IMR-90 (cell line): ENCODE measurements at regions not wholly inside any gene's neighbourhood (a gene's known extent, or its start where the extent isn't known, plus 50 kb on each side); places are given as distances from the start of the nearest gene placed in this dataset.
A peak's percentile ranks its signal among the peaks of the same experiment; 100 is the strongest.

ENCODE experiments used
- ATAC-seq: fragments of 200-7000 bp; cut with Tn5 transposase; 2 replicates; pipeline ENCODE4 v1.9.1; 2020; ENCODE audit warnings: low read depth, mild to moderate bottlenecking, moderate library complexity
- BruUV-seq: library from RNA; stranded (reverse); fragments of 400-500 nt; replicated peaks from 2 replicates; lab custom pipeline; 2021; lab: Mats Ljungman, UMichigan
- CTCF ChIA-PET: fragments of 300-600 bp; formaldehyde crosslinking; extraction: SDS; loops from one replicate; lab custom pipeline; 2021; ENCODE audit warnings: antibody characterized with exemption; lab: Yijun Ruan, JAX
- POLR2A ChIA-PET: fragments of 300-600 bp; sonication (Branson Sonifier 250); formaldehyde crosslinking; loops from one replicate; lab custom pipeline; 2022; ENCODE audit warnings: antibody characterized with exemption; ENCODE audit not compliant: unreplicated experiment; lab: Charles Lee
- DNase-seq: peaks from one replicate; pipeline ENCODE4 v3.0.0; 2013
- H2AFZ ChIP-seq: replicated peaks from 2 replicates; pipeline ENCODE3; 2013; ENCODE audit warnings: low read length, mild to moderate bottlenecking; ENCODE audit not compliant: poor library complexity
- H2AK5ac ChIP-seq: 2 replicates; pipeline ENCODE4 v1.6.1; 2013; ENCODE audit warnings: low read depth, low read length, inconsistent platforms
- H2AK9ac ChIP-seq: replicated peaks from 2 replicates; pipeline ENCODE3; 2013; ENCODE audit warnings: mild to moderate bottlenecking, low read depth, low read length, moderate library complexity; ENCODE audit not compliant: poor library complexity
- H2BK120ac ChIP-seq: 2 replicates; pipeline ENCODE4 v1.6.1; 2013; ENCODE audit warnings: low read depth, low read length, inconsistent platforms
- H2BK15ac ChIP-seq: 3 replicates; pipeline ENCODE4 v1.6.1; 2013; ENCODE audit warnings: low read depth, low read length, inconsistent platforms
- H2BK20ac ChIP-seq: 2 replicates; pipeline ENCODE4 v1.6.1; 2013; ENCODE audit warnings: low read depth, mild to moderate bottlenecking, inconsistent platforms, low read length, moderate library complexity
- H2BK5ac ChIP-seq: 2 replicates; pipeline ENCODE4 v1.6.1; 2013; ENCODE audit warnings: mild to moderate bottlenecking, low read depth, low read length, inconsistent platforms; ENCODE audit not compliant: poor library complexity, severe bottlenecking
- H3K14ac ChIP-seq: replicated peaks from 2 replicates; pipeline ENCODE4 v1.6.1; 2013; ENCODE audit warnings: low read depth, low read length, inconsistent platforms
- H3K18ac ChIP-seq: 2 replicates; pipeline ENCODE4 v1.6.1; 2013; ENCODE audit warnings: low read depth, low read length, control low read depth
- H3K23ac ChIP-seq: 2 replicates; pipeline ENCODE4 v1.6.1; 2013; ENCODE audit warnings: low read depth, low read length, inconsistent platforms
- H3K27ac ChIP-seq: 2 replicates; pipeline ENCODE4 v1.5.1; 2013; ENCODE audit warnings: mild to moderate bottlenecking, control low read depth, low read length; ENCODE audit not compliant: insufficient read depth
- H3K27me3 ChIP-seq: 2 replicates; pipeline ENCODE4 v1.6.1; 2013; ENCODE audit warnings: low read length; ENCODE audit not compliant: control insufficient read depth, insufficient read depth
- H3K36me3 ChIP-seq: 2 replicates; pipeline ENCODE4 v1.6.1; 2013; ENCODE audit warnings: low read length, mixed read lengths; ENCODE audit not compliant: control insufficient read depth, insufficient read depth
- H3K4ac ChIP-seq: 2 replicates; pipeline ENCODE4 v1.6.1; 2013; ENCODE audit warnings: low read depth, low read length, inconsistent platforms
- H3K4me1 ChIP-seq: 2 replicates; pipeline ENCODE4 v1.6.1; 2013; ENCODE audit warnings: low read length, mixed read lengths; ENCODE audit not compliant: control insufficient read depth, insufficient read depth
- H3K4me2 ChIP-seq: 2 replicates; pipeline ENCODE4 v1.6.1; 2013; ENCODE audit warnings: low read depth, mild to moderate bottlenecking, control low read depth, low read length, moderate library complexity
- H3K4me3 ChIP-seq: 2 replicates; pipeline ENCODE4 v1.5.1; 2013; ENCODE audit warnings: low read depth, mild to moderate bottlenecking, control low read depth, low read length, moderate library complexity; ENCODE audit not compliant: insufficient read depth
- H3K56ac ChIP-seq: 2 replicates; pipeline ENCODE4 v1.6.1; 2013; ENCODE audit warnings: low read length, inconsistent platforms; ENCODE audit not compliant: insufficient read depth; ENCODE audit errors: extremely low read depth
- H3K79me1 ChIP-seq, 2 experiments: 2 replicates each; pipeline ENCODE4 v1.6.1; 2013; ENCODE audit warnings: low read length in 2 of 2, inconsistent platforms in 1 of 2, low read depth in 1 of 2
- H3K9ac ChIP-seq: 2 replicates; pipeline ENCODE4 v1.6.1; 2013; ENCODE audit warnings: low read depth, low read length, control low read depth
- H3K9me1 ChIP-seq: 2 replicates; pipeline ENCODE4 v1.6.1; 2013; ENCODE audit warnings: low read length, inconsistent platforms; ENCODE audit not compliant: insufficient read depth
- H3K9me3 ChIP-seq: 2 replicates; pipeline ENCODE4 v1.6.1; 2013; ENCODE audit warnings: low read length; ENCODE audit not compliant: control insufficient read depth, insufficient read depth
- H4K20me1 ChIP-seq: 2 replicates; pipeline ENCODE4 v1.6.1; 2013; ENCODE audit warnings: low read length, inconsistent platforms; ENCODE audit not compliant: insufficient read depth
- H4K5ac ChIP-seq: 2 replicates; pipeline ENCODE4 v1.6.1; 2013; ENCODE audit warnings: mild to moderate bottlenecking, low read depth, low read length, control low read depth
- H4K8ac ChIP-seq, 2 experiments: 2 replicates each; pipeline ENCODE4 v1.6.1; 2013; ENCODE audit warnings: low read depth in 2 of 2, low read length in 2 of 2, control low read depth in 1 of 2, inconsistent platforms in 1 of 2
- H4K91ac ChIP-seq: 2 replicates; pipeline ENCODE4 v1.6.1; 2013; ENCODE audit warnings: low read depth, low read length, inconsistent platforms; ENCODE audit not compliant: insufficient read depth
- BHLHE40 ChIP-seq: fragments of 150-350 bp; IDR thresholded peaks from 2 replicates; pipeline ENCODE4 v1.6.1; 2016; ENCODE audit warnings: mild to moderate bottlenecking, low read depth, low read length
- CEBPB ChIP-seq: IDR thresholded peaks from 2 replicates; pipeline ENCODE4 v1.6.1; 2012; ENCODE audit warnings: low read depth, low read length, improper control_type of control experiment
- CHD1 ChIP-seq: IDR thresholded peaks from 2 replicates; pipeline ENCODE4 v1.6.1; 2012; ENCODE audit warnings: low read depth, low read length, improper control_type of control experiment
- CTCF ChIP-seq: conservative IDR thresholded peaks from 2 replicates; pipeline ENCODE4 v1.5.1; 2012; ENCODE audit warnings: mild to moderate bottlenecking, low read depth, low read length, improper control_type of control experiment
- ELK1 ChIP-seq: fragments of 150-350 bp; IDR thresholded peaks from 2 replicates; pipeline ENCODE4 v1.6.1; 2016; ENCODE audit warnings: low read depth, mild to moderate bottlenecking, low read length, moderate library complexity, borderline replicate concordance
- FOS ChIP-seq: fragments of 150-350 bp; IDR thresholded peaks from 2 replicates; pipeline ENCODE4 v1.6.1; 2016; ENCODE audit warnings: low read depth, low read length
- MAFK ChIP-seq: IDR thresholded peaks from 2 replicates; pipeline ENCODE4 v1.6.1; 2012; ENCODE audit warnings: low read depth, low read length, improper control_type of control experiment
- MAZ ChIP-seq: IDR thresholded peaks from 2 replicates; pipeline ENCODE4 v1.6.1; 2012; ENCODE audit warnings: low read depth, mild to moderate bottlenecking, low read length, improper control_type of control experiment, moderate library complexity, borderline replicate concordance
- MXI1 ChIP-seq: IDR thresholded peaks from 2 replicates; pipeline ENCODE4 v1.6.1; 2012; ENCODE audit warnings: low read depth, mild to moderate bottlenecking, low read length, moderate library complexity, borderline replicate concordance
- NFE2L2 ChIP-seq: fragments of 150-350 bp; IDR thresholded peaks from 2 replicates; pipeline ENCODE4 v1.6.1; 2016; ENCODE audit warnings: low read depth, mild to moderate bottlenecking, low read length
- POLR2A ChIP-seq: IDR thresholded peaks from 2 replicates; pipeline ENCODE4 v1.6.1; 2012; ENCODE audit warnings: mild to moderate bottlenecking, low read depth, low read length
- RAD21 ChIP-seq: IDR thresholded peaks from 2 replicates; pipeline ENCODE4 v1.6.1; 2012; ENCODE audit warnings: low read length, improper control_type of control experiment
- RCOR1 ChIP-seq: IDR thresholded peaks from 2 replicates; pipeline ENCODE4 v1.6.1; 2012; ENCODE audit warnings: mild to moderate bottlenecking, low read length, improper control_type of control experiment; ENCODE audit not compliant: insufficient replicate concordance
- RFX5 ChIP-seq: IDR thresholded peaks from 2 replicates; pipeline ENCODE4 v1.8.0; 2012; ENCODE audit warnings: low read depth, mild to moderate bottlenecking, low read length, moderate library complexity
- SMC3 ChIP-seq: fragments of 150-350 bp; IDR thresholded peaks from 2 replicates; pipeline ENCODE4 v1.6.1; 2016; ENCODE audit warnings: low read depth, mild to moderate bottlenecking, antibody characterized with exemption, low read length, moderate library complexity
- USF2 ChIP-seq: fragments of 150-350 bp; IDR thresholded peaks from 2 replicates; pipeline ENCODE4 v1.6.1; 2017; ENCODE audit warnings: mild to moderate bottlenecking, antibody characterized with exemption, low read length, low read depth
- WGBS, 2 experiments: methylation state at CpG; one replicate each; pipeline versions ENCODE4 v1.1.5 to v1.1.7; 2013; ENCODE audit warnings: missing lambda C conversion rate in 2 of 2; ENCODE audit not compliant: insufficient read length in 1 of 2; ENCODE audit errors: extremely low coverage in 2 of 2; 5-methylcytosine and 5-hydroxymethylcytosine counted together
- dilution Hi-C: fragments of 300-500 bp; cut with HindIII; formaldehyde crosslinking; loops from one replicate; pipeline ENCODE4 v1.14.3; 2018; ENCODE audit warnings: low sequenced_read_pairs; ENCODE audit not compliant: unreplicated experiment
- in situ Hi-C: fragments of 300-500 bp; cut with MboI; formaldehyde crosslinking; loops from 3 replicates; pipeline ENCODE4 v1.14.3; 2019; ENCODE audit warnings: low sequenced_read_pairs, inconsistent platforms, mixed read lengths
- intact Hi-C: fragments of 100-400 bp; cut with micrococcal nuclease; formaldehyde crosslinking; loops from 2 replicates; pipeline ENCODE4 v1.10.0; 2022

GRCh38 chr13:76216729-76217128 is 580.6 kb downstream of the LMO7 start:
- H3K56ac ChIP-seq = no peak overlapping the region
- H2AK5ac ChIP-seq = no peak overlapping the region
- H3K9me3 ChIP-seq = no peaks in the 10 kb centered on the region; the same call in 1 of the 2 replicates
- H4K8ac ChIP-seq = no peak overlapping the region
- no peak overlapping the region for H3K18ac ChIP-seq
- dilution Hi-C loops = no loop called here
- no peak for DNase-seq
- H4K20me1 ChIP-seq = no peaks in the 10 kb centered on the region
- H3K27me3 ChIP-seq = peaks cover 3% of the 10 kb centered on the region; the same call in 1 of the 2 replicates
- H2BK15ac ChIP-seq = no peak overlapping the region
- no peak overlapping the region for H3K9ac ChIP-seq
- no peak overlapping the region for H3K14ac ChIP-seq
- peak; percentile 37; the same call in 1 of the 2 replicates for ATAC-seq
- no peak overlapping the region for H3K23ac ChIP-seq
- H3K36me3 ChIP-seq = no peaks in the 10 kb centered on the region
- H3K27ac ChIP-seq = no peak overlapping the region
- H3K9me1 ChIP-seq = no peaks in the 10 kb centered on the region
- CTCF ChIA-PET = no interaction called here
- no peak overlapping the region for H2BK5ac ChIP-seq
- POLR2A ChIA-PET = no interaction called here
- no peak overlapping the region for H2AFZ ChIP-seq
- H4K91ac ChIP-seq = no peak overlapping the region
- WGBS, 2 experiments = no CpG with 5 or more reads among the region's 2 CpGs
- no peak overlapping the region for H3K4me2 ChIP-seq
- intact Hi-C loops = loop anchor here (5.0 kb wide), 1 partner anchor 289 kb away; no protein-coding TSS in a partner anchor
- TF ChIP-seq RAD21 (no peak), ELK1 (no peak), CHD1 (no peak), BHLHE40 (no peak), CEBPB (no peak), USF2 (no peak), POLR2A (no peak), CTCF (no peak), MXI1 (no peak), SMC3 (no peak), NFE2L2 (no peak), FOS (no peak), RFX5 (no peak), RCOR1 (no peak), MAZ (no peak), MAFK (no peak)
- H2AK9ac ChIP-seq = no peak overlapping the region
- no peak overlapping the region for H2BK120ac ChIP-seq
- no peak overlapping the region for H3K4ac ChIP-seq
- H2BK20ac ChIP-seq = no peak overlapping the region
- H3K4me3 ChIP-seq = no peak overlapping the region
- no peaks in the 10 kb centered on the region for H3K79me1 ChIP-seq
- in situ Hi-C loops = no loop called here
- H3K4me1 ChIP-seq = peaks cover 2% of the 10 kb centered on the region; the same call in 1 of the 2 replicates
- no peak overlapping the region for H4K5ac ChIP-seq
- BruUV-seq = no TSS peak
